ENCODE measurements at regions not wholly inside any gene's neighbourhood (a gene's known extent, or its start where the extent isn't known, plus 50 kb on each side); places are given as distances from the start of the nearest gene placed in this dataset.
"Not testable (repeated sequence)": the region's sequence is repeated elsewhere in the genome, so short reads cannot be mapped to it uniquely, and the experiment has no call there.

DNA sequence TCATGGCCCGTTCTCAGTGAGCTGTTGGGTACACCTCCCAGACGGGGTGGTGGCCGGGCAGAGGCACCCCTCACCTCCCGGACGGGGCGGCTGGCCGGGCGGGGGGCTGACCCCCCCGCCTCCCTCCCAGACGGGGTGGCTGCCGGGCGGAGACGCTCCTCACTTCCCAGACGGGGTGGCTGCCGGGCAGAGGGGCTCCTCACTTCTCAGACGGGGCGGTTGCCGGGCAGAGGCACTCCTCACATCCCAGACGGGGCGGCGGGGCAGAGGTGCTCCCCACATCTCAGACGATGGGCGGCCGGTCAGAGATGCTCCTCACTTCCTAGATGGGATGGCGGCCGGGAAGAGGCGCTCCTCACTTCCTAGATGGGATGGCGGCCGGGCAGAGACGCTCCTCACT is 129.7 kb upstream of the DAAM1 start:
- DNase-seq (ENCODE audit: low read depth) = not testable (repeated sequence)

DNA sequence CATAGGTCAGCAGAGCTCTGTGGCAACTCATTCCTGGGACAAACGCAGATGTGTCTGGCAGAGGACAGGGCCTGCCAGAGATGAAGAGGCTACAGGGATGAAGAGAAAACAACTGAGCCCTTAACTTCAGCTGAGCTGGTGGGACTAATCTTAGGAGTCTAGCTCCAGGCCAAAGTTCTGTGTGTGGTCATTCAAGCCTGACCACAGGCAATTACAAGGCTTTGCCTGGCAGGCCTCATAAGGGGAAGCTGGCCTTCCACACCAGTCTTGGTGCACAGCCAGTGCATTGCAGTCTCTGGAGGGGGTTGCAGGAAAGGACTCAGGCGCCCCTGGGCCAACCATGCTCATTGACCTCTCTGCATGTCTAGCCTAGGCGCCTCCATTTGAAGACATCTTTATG is 127.6 kb upstream of the DAAM1 start:
- no peak for DNase-seq (ENCODE audit: low read depth)

DNA sequence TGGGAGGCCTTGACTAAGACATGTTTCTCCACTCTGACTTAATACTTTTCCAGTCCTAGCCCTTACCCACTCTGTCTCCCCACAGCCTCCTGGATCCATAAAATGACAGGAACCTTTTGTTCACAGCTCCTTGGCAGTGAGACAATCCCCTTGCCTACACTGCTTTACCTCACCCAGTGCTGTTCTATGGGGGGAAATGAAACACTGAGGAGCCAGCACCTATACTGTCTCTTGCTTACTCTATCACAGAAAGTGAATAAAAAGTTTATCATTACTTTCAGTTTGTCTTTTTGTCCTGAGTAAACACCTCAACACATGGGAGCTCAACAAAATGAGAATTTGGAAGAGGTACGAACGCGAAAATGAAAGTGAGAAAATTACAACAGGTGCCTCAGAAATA is 127.2 kb upstream of the DAAM1 start:
- DNase-seq (ENCODE audit: low read depth) = no peak

DNA sequence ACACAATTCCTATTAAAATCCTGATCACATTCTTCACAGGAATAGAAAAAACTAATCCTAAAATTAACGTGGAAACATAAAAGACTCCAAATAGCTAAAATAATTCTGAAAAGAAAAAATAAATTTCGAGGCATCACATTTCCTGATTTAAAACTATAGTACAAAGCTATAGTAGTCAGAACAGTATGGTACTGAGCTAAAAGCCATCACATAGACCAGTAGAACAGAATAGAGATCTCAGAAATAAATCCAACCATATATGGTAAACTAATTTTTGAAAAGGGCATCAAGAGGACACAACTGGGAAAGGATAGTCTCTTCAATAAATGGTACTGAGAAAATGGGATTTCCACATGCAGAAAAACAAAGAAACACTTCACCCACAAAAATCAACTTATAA is 125.2 kb upstream of the DAAM1 start:
- no peak for DNase-seq (ENCODE audit: low read depth)

DNA sequence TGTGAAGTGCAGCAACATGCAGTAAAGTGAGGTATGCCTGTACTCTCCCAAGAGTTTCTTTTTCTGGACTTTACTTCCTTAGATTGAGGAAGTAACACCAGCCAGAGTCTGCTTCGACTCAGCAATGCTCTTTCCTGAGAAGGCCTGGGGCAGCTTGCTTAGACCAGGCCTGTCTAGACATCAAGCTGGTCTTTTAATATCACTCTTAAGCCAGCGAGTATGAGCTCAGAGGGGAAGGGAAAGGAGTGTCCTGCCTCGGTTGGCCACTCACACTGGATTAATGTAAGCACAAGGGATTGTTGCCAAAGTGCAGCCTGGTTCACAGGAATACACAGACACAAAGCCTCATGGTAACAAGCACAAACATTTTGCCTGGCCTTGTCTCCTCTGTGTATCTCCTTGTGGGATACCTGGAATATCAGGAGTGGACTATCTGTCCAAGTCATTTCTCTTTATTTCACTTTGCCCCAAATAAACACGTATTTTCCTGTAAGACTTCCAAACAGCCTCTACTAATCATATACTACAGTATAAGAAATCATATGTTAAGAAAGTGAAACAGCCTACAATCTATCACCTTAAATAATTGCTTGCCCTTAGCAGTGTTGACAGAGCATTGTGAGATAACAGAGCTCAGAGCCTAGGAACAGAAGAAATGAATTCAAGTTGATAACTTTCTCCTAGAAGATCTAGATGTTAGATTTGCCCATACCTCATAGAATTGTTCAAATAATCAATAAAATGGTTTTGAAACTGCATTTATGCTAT is 121.2 kb upstream of the DAAM1 start:
- DNase-seq (ENCODE audit: low read depth) = no peak

DNA sequence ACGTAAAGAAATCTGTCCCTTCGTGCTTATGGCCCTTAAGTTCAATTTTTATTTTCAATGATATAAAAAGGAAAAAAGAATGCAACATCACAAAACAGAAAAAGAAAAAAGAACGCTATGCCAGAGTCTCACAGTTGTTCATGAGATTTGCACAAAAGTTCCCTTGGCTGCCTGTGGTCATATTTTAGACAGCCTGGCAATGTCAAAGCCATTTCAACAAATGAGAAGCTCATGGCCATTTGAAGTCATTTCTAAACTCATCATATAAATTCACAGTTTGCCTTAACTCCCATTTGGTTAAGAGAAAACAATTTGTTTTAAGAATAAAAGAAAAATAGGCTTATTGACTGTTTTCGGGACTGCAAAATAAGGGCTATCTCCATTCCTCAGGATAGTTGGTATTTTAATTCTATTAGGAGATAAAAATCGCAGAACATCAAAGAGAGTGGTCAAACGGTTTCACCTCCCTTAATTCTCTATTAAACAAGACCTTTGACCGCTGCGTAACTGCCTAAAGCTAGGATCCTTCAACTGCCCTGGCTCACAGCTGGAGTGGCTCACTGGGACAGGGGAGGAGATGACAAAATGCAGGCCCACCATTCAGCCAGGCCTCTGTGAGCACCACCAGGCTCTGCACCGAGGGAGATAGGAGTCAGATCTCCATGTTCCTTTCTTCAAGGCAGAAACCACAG is 119.2 kb upstream of the DAAM1 start:
- DNase-seq (ENCODE audit: low read depth) = no peak

DNA sequence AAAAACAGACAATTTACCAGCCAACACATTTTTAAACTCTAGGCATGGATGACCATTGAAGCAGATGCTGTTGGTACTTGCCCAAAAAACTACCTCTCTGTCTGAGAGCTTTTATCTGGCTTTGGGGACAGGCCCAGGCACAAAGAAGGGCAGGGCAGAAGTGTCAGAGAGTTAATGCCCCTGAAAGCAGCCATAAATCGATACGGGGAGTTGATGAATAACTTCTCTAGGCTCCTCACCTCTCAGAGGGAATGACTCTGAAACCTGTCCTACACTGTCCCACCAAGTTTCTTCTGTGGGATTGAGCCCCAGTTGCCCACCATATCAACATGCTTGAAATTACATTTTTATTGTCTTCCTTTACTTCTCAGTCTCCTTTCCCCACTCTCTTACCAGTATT is 113.0 kb upstream of the DAAM1 start:
- no peak for DNase-seq (ENCODE audit: low read depth)

DNA sequence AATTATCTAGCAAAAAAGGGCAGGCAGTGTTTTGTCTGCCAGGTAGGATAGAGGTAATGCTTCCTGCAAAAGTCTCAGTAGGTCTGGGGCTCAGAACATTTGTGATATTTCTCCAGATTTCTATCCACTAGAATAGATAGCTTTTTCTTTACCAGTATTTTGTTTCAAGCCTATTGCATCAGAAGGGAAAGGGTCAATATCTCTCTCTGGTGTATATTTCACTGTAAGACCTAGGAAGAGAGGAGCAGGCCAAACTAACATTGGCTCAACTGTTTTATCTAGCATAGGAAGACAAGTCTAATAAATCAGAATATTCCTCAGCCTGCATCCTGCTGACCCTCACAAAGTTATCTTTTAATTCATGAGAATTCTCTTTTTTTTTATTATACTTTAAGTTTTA is 106.7 kb upstream of the DAAM1 start:
- DNase-seq (ENCODE audit: low read depth) = no peak

DNA sequence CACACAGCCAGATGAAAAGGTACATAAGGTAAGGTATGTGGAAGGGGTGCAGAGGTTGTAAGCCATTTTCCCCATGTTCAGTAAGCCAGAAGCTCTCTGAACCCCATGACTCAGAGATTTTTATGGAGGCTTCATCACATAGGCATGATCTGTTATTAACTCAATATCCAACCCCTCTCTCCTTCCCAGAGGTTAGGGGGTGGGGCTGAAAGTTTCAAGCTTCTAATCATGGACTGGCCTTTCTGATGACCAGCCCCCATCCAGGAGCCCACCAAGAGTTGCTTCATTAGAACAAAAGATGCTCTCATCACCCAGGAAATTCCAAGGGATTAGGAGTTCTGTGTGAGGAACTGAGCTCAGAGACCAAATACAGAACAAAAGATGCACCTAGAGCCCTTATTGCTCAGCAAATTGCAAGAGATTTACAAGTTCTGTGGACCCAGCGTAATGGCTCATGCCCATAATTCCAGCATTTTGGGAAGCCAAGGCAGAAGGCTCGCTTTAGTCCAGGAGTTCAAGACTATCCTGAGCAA is 103.2 kb upstream of the DAAM1 start:
- no peak for DNase-seq (ENCODE audit: low read depth)

DNA sequence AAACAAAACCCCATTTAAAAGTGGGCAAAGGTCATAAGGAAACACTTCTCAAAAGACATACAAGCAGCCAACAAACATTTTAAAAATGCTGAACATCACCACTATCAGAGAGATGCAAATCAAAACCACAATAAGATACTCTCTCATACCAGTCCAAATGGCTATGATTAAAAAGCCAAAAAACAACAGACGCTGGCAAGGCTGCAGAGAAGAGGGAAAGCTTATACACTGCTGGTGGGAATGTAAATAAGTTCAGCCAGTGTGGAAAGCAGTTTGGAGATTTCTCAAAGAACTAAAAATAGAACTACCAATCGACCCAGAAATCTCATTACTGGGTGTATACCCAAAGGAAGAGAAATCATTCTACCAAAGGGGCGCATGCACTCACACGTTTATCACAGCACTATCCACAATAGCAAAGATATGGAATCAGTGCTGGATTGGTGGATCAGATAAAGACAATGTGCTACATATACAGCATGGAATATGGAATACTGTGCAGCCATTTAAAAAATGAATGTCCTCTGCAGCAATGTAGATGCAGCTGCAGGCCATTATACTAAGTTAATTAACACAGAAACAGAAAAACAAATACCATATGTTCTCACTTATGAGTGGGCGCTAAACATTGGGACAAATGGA is 102.1 kb upstream of the DAAM1 start:
- peak; percentile 9 for DNase-seq (ENCODE audit: low read depth)

DNA sequence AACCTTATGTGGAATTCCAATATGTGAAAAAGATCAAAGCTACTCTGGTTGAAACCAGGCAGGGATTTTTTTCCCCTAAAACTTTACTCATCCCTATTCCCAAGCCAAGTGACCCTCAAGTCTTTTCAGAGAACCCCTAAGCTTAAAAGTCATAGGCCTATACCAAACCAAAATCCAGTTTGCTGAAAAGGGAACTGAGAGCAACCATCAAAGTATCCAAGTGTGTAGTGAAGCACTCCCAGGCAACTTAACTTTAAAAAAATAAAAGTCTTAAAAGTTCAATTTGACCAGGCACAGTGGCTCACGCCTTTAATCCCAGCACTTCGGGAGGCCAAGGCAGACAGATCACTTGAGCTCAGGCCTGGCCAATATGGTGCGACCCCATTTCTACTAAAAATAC is 101.2 kb upstream of the DAAM1 start:
- DNase-seq (ENCODE audit: low read depth) = no peak

DNA sequence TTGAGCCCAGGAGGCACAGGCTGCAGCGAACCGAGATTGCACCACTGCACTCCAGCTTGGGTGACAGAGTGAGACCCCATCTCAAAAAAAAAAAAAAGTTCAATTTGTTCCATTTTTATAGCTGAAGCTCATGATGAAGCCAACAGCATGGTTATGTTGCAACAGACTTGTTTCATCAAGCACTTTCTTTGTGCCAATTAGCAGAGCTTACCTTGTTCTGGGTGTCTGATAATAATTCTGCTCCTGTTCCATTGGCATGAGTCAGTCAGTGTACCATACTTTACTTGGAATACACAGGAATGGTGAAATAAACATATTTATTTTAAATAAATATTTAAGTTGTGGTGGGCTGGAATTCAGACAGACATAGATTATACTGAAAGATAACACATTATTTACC is 100.8 kb upstream of the DAAM1 start:
- no peak for DNase-seq (ENCODE audit: low read depth)

DNA sequence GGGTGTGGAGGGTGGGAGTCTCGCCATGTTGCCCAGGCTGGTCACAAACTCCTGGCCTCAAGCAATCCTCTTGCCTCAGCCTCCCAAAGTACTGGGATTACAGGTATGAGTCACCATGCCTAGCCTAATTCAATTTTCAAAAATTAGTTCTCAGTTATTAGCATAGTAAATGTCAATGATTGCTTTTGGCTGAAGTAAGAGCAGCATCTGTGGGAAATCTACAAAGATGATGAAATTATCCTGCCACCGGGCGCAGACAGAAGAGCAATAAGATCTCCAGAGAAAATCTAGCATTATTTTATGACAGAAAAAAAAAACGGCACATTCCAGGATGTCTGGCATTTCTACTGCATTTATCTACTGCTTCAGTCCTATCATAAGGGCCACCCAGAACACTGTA is 97.9 kb upstream of the DAAM1 start:
- no peak for DNase-seq (ENCODE audit: low read depth)

DNA sequence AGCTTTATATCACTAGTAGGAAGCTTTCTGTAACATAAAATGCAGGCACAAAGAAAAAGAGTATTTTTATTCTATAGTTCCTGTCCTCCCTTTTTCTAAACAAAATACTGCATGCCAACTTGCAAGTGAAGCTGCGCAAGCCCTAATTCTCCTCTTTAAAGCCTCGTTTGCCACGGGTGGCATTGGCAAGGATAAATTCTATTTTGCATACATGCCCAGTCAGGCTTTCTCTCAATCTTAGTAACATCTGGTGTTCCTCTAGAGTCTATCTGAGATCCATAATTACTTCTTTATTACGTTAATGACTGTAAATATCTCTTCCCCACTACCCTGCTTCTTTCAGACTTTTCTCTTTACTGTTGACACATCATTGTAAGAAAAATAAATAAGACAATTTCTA is 97.1 kb upstream of the DAAM1 start:
- no peak for DNase-seq (ENCODE audit: low read depth)

DNA sequence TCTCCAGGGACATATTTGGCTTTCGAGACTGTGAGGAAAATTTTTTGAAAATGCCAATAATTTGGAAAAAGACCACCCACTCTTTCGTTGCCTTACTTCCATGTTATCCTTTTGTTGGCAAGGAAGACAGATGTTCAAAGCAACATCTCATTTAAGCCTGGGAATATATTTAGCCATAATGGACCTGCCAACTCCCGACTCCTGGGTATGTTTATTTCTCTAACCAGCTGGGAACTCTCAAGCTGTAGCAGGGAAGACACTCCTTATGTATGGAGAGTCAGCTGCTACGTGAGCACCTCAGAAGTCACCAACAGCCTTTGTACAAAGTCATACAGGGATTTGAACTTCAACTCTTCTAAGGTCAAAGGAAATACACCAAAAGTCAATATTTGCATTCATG is 96.5 kb upstream of the DAAM1 start:
- DNase-seq (ENCODE audit: low read depth) = no peak

DNA sequence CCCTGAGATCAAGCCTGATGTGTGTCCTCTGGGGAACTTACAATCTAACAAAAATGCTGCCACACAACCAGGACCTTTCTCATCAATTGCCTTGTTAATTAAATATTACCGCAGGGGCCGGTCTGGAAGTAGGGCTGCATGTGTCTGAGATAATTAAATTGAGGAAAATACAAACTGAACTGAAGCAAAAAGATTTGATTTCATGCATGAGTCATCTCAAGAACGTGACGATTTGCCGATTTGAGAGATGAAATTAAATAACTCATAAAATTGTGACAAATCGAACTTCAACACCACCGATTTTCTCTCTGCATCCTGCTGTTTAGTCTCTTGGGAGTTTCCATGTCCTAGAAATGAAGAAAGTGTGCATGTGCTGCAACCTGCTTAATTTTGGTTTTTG is 94.6 kb upstream of the DAAM1 start:
- no peak for DNase-seq (ENCODE audit: low read depth)

DNA sequence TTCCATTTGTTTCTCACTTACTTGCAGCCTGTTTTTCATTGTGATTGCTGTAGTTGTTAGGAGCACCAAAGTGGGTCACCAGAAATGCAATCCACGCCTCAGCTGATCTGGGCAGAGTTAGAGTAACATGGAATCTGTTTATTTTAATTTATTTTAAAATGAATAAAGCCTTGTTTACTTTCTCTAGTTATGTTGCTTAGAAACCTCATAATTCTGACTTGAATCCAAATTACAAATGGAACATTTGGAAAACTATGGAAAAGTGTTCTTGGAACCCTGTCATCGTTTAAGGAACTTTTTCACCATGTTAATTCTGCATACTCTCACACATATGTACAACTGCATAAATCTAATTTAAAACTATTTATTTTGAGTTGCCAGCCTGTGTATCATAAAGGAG is 92.2 kb upstream of the DAAM1 start:
- no peak for DNase-seq (ENCODE audit: low read depth)

DNA sequence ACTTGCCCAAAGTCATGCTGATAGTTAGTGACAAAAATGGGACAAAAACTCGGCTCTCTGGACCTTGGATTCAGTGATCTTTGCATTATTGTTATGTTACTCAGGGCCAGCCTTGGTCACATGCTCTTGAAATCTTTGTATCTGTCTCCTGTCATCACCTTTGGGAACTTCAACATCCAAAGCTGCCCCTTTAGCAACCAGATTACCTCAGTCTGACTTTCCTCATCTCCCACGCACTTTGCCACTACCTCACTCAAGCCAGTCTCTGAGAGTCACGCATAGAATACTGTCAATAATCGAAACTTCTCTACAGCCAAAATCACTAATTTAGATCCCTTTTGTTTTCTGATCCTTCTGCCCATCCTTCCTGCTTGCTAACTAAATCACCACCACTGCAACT is 90.8 kb upstream of the DAAM1 start:
- DNase-seq (ENCODE audit: low read depth) = no peak

DNA sequence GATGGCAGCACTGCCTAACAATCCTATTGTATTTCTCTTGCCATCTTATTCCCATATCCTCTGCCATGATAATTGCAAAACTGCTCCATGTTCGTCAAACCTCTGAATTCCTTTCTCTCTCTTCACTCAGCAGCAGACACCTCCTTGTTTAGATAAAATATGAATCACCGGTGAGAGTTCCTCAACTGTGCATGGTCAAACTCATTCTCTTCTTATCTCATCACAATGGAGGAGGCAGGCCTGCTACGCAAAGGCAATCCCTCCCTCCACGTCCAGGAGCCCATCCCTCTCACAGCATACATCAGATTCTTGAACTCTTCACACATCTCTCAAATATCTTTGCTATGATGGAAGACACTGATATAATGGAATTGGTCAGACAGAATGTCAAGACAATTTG is 90.1 kb upstream of the DAAM1 start:
- peak; percentile 26 for DNase-seq (ENCODE audit: low read depth)

DNA sequence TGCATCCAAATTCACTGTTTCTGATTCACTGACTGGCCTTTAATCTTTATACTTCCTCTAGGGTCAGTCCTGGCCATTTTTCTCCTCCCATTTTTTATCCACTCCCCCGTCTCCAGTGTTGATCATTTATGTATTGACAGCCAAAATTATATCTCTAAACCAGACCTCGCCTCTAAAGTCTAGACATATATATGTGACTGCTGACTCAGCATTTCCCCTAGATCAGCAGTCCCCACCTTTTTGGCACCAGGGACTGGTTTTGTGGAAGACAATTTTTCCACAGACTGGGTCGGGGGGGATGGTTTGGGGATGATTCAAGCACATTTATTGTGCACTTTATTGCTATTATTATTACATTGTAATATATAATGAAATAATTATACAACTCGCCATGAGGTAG is 88.3 kb upstream of the DAAM1 start:
- no peak for DNase-seq (ENCODE audit: low read depth)

DNA sequence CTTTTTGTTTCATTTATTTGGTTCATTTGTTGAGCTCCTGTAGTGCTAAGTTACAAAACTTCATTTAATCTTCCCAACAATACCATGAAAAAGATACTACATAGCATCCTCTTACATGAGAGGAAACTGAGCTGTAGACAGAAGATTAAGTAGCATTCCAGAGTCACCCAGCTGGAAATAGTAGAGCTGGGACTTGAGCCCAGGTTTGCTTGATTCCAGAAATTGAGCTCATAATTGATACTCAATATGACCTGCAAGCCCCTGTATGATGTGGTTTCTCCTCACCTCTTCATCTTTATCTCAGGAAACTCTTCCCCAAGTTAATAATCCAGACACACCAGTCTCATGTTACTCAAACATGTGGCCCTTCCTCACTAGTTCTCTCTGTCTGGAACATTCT is 87.0 kb upstream of the DAAM1 start:
- no peak for DNase-seq (ENCODE audit: low read depth)

DNA sequence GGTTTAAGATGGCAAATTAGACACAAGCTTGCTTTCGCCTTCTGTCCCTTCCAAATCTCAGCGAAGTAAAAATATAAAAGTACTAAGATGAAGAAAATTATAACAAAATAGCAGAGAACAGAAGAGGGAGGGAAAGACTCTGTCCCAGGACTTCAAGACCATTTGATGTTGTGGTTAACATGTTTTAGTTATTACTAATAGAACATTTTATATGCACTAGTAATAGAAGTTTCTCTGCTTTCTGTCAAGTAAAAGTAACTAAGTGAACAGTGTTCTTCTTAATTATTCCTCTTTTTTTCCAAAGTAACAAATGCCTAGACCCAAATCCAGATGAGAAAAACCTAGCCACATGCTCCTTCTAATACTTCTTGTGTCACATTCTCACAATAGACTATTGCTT is 85.1 kb upstream of the DAAM1 start:
- no peak for DNase-seq (ENCODE audit: low read depth)

DNA sequence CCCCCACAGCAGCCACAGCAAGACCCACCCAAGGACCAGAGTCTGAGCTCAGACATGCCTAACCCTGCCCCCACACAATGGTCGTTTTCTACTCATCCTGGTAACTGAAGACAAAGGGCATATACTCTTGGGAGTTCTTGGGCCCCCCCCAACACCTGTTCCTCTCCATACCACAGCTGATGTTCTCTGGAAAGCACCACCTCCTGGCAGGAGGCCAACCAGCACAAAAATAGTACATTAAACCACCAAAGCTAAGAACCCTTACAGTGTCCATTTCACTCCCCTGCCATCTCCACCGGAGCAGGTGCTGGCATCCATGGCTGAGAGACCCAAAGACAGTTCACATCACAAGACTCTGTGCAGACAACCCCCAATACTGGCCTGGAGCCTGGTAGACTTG is 80.6 kb upstream of the DAAM1 start:
- no peak for DNase-seq (ENCODE audit: low read depth)
